Liver (tissue), 3 donors: ENCODE measurements at regions not wholly inside any gene's neighbourhood (a gene's known extent, or its start where the extent isn't known, plus 50 kb on each side); places are given as distances from the start of the nearest gene placed in this dataset.

Experiments
- CTCF ChIP-seq: fragments of 150-350 bp; IDR thresholded peaks from 2 replicates; pipeline ENCODE4 v1.5.1; 2017; ENCODE audit warnings: improper control_type of control experiment, low read depth, low read length; ENCODE audit not compliant: missing input control
- EGR1 ChIP-seq, 2 donors: IDR thresholded peaks; 2 replicates each; pipeline ENCODE4 v1.6.1; 2016 to 2018; ENCODE audit warnings: antibody characterized with exemption in 2 of 2, low read depth in 2 of 2
- donor health status: healthy.
- donor health status: healthy.

GRCh38 chr4:34615315-34615714 is 1629.0 kb downstream of the ARAP2 start:
- TF ChIP-seq EGR1 (IDR thresholded peaks at IDR 0.05; ENCODE audit: low read depth in 2 of 2) (no peak), CTCF (no peak)
